ENCODE measurements at regions not wholly inside any gene's neighbourhood (a gene's known extent, or its start where the extent isn't known, plus 50 kb on each side); places are given as distances from the start of the nearest gene placed in this dataset.

GRCh38 chr6:121932076-121932991 is 467.1 kb upstream of the HSF2 start:
- no peak for TF ChIP-seq ZBTB7A (IDR thresholded peaks at IDR 0.05; ENCODE audit: low read depth)
- TF ChIP-seq YY1 (IDR thresholded peaks at IDR 0.05; ENCODE audit: low read depth), result no peak
- 0 out of 2 replicates have a peak, but pooled peaks have one; percentile 56 for TF ChIP-seq TCF12 (IDR thresholded peaks at IDR 0.05; ENCODE audit: low read depth)
- TF ChIP-seq EP300 (IDR thresholded peaks at IDR 0.05; ENCODE audit: borderline replicate concordance), result peak; percentile 36; the same call in 1 of the 2 replicates
- no peak for TF ChIP-seq RAD21 (IDR thresholded peaks at IDR 0.05; ENCODE audit: low read depth)

All from Ishikawa (cell line).